Suprapubic skin (tissue), 4 donors: ENCODE measurements at regions not wholly inside any gene's neighbourhood (a gene's known extent, or its start where the extent isn't known, plus 50 kb on each side); places are given as distances from the start of the nearest gene placed in this dataset.

Experiments
- DNase-seq, 2 donors: peaks; one replicate each; pipeline ENCODE4 v3.0.0-alpha.2; 2019; ENCODE audit warnings: low spot score in 2 of 2
- H3K27ac ChIP-seq: fragments of 200-600 bp; sonication (generic); one replicate; pipeline ENCODE4 v1.5.1; 2019
- H3K27me3 ChIP-seq: fragments of 200-600 bp; sonication (generic); one replicate; pipeline ENCODE4 v1.5.1; 2019
- H3K36me3 ChIP-seq: fragments of 200-600 bp; sonication (generic); one replicate; pipeline ENCODE4 v1.5.1; 2019
- H3K4me1 ChIP-seq: fragments of 200-600 bp; sonication (generic); one replicate; pipeline ENCODE4 v1.5.1; 2019
- H3K4me3 ChIP-seq: fragments of 200-600 bp; sonication (generic); one replicate; pipeline ENCODE4 v1.5.1; 2019; ENCODE audit warnings: mild to moderate bottlenecking
- H3K9me3 ChIP-seq: fragments of 200-600 bp; sonication (generic); one replicate; pipeline ENCODE4 v1.5.1; 2019
- EP300 ChIP-seq: sonication (generic); formaldehyde crosslinking; IDR thresholded peaks from one replicate; pipeline ENCODE4 v1.6.1; 2017; ENCODE audit warnings: antibody characterized with exemption
- POLR2A ChIP-seq, 2 donors: fragments of 450-650 bp; IDR thresholded peaks; one replicate each; pipeline ENCODE4 v1.6.1; 2017; ENCODE audit warnings: antibody characterized with exemption in 2 of 2, mild to moderate bottlenecking in 2 of 2, moderate library complexity in 2 of 2
- POLR2AphosphoS5 ChIP-seq, 3 donors: sonication (generic); formaldehyde crosslinking; IDR thresholded peaks; one replicate each; pipeline ENCODE4 v1.6.1; 2017; ENCODE audit warnings: antibody characterized with exemption in 3 of 3
- WGBS: methylation state at CpG from one replicate; pipeline ENCODE4 v1.1.5; 2018; 5-methylcytosine and 5-hydroxymethylcytosine counted together
- TF ChIP-seq, protein P1 (sequence below), 2 donors: fragments of 200-600 bp in 1 of 2; fragments of 450-650 bp in 1 of 2; sonication (generic) in 1 of 2; IDR thresholded peaks; one replicate each; pipeline ENCODE4 v1.5.1; 2016 to 2019; ENCODE audit warnings: antibody characterized with exemption in 2 of 2, mild to moderate bottlenecking in 1 of 2, moderate library complexity in 1 of 2

DNA sequence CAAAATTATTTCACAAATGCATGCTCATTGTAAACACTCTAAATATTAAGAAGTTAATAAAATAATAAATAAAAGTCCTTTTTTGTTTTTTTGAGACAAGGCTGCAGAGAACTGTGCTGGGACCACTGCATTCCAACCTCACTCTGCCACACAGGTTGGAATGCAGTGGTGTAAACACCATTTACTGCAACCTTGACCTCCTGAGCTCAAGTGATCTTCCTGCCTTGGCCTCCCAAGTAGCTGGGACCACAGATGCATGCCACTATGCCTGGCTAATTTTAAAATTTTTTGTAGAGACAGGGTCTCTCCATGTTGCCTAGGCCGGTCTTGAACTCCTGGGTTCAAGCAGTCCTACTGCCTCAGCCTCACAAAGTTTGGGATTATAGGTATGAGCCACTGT is 578.4 kb downstream of the ZIC1 start:
- DNase-seq = no peak
- H3K4me1 ChIP-seq = no peaks in the 10 kb centered on the region
- no peaks in the 10 kb centered on the region for H3K9me3 ChIP-seq
- no peaks in the 10 kb centered on the region for H3K27me3 ChIP-seq
- WGBS = 80% methylated on average over 1 of the region's 1 CpG
- H3K36me3 ChIP-seq = no peaks in the 10 kb centered on the region
- no peak for TF ChIP-seq EP300
- TF ChIP-seq POLR2A (IDR thresholded peaks at IDR 0.05) = no peak
- TF ChIP-seq, protein P1, sequence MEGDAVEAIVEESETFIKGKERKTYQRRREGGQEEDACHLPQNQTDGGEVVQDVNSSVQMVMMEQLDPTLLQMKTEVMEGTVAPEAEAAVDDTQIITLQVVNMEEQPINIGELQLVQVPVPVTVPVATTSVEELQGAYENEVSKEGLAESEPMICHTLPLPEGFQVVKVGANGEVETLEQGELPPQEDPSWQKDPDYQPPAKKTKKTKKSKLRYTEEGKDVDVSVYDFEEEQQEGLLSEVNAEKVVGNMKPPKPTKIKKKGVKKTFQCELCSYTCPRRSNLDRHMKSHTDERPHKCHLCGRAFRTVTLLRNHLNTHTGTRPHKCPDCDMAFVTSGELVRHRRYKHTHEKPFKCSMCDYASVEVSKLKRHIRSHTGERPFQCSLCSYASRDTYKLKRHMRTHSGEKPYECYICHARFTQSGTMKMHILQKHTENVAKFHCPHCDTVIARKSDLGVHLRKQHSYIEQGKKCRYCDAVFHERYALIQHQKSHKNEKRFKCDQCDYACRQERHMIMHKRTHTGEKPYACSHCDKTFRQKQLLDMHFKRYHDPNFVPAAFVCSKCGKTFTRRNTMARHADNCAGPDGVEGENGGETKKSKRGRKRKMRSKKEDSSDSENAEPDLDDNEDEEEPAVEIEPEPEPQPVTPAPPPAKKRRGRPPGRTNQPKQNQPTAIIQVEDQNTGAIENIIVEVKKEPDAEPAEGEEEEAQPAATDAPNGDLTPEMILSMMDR (IDR thresholded peaks at IDR 0.05) = no peak
- H3K4me3 ChIP-seq = no peak overlapping the region
- H3K27ac ChIP-seq = no peak overlapping the region

DNA sequence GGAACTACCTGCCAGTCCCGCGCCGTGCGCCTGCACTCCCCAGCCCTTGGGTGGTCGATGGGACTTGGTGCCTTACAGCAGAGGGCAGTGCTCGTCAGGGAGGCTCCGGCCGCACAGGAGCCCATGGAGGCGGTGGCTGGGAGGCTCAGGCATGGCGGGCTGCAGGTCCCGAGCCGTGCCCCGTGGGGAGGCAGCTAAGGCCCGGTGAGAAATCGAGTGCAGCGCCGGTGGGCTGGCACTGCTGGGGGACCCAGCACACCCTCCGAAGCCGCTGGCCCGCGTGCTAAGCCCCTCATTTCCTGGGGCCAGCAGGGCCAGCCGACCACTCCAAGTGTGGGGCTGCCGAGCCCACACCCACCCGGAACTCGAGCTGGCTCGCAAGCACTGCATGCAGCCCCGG is 580.2 kb downstream of the ZIC1 start:
- DNase-seq = no peak
- no peak overlapping the region for H3K4me3 ChIP-seq
- WGBS = no CpG with 5 or more reads among the region's 27 CpGs
- no peaks in the 10 kb centered on the region for H3K27me3 ChIP-seq
- H3K36me3 ChIP-seq = no peaks in the 10 kb centered on the region
- TF ChIP-seq, protein P1 (IDR thresholded peaks at IDR 0.05) = no peak
- TF ChIP-seq POLR2A (IDR thresholded peaks at IDR 0.05) (no peak), POLR2AphosphoS5 (IDR thresholded peaks at IDR 0.05) (no peak), EP300 (no peak)
- H3K4me1 ChIP-seq = no peaks in the 10 kb centered on the region
- H3K9me3 ChIP-seq = no peaks in the 10 kb centered on the region
- H3K27ac ChIP-seq = no peak overlapping the region

DNA sequence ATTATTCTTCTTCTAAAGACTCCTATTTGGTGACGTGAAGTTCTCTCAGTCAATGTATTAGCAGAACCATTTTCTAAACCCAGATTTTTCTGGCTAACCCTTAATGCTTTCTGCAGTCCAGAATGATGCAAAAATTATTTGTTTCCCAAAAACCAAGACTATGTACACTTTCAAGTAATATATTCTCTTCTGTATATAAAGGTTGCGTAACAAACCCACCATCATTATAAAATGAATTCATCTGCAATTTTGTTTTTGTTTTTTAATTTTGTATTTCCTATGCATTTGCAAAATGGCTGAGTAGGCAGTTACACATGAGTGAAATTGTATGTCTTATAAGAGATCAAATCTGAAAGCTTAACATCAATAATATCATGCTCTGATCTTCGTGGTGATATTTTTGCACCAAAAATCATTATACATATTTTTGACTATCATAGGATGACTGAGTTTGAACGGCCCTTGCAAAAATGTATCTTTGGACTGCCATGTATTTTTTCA is 593.6 kb downstream of the ZIC1 start:
- H3K27ac ChIP-seq = no peak overlapping the region
- DNase-seq = no peak
- no peak overlapping the region for H3K4me3 ChIP-seq
- no peaks in the 10 kb centered on the region for H3K4me1 ChIP-seq
- H3K36me3 ChIP-seq = no peaks in the 10 kb centered on the region
- H3K27me3 ChIP-seq = no peaks in the 10 kb centered on the region
- TF ChIP-seq POLR2A (IDR thresholded peaks at IDR 0.05) = no peak
- TF ChIP-seq POLR2AphosphoS5 (IDR thresholded peaks at IDR 0.05) = no peak
- TF ChIP-seq EP300 = no peak
- TF ChIP-seq, protein P1 (IDR thresholded peaks at IDR 0.05) = no peak
- 90% methylated on average over 4 of the region's 4 CpGs for WGBS
- no peaks in the 10 kb centered on the region for H3K9me3 ChIP-seq

DNA sequence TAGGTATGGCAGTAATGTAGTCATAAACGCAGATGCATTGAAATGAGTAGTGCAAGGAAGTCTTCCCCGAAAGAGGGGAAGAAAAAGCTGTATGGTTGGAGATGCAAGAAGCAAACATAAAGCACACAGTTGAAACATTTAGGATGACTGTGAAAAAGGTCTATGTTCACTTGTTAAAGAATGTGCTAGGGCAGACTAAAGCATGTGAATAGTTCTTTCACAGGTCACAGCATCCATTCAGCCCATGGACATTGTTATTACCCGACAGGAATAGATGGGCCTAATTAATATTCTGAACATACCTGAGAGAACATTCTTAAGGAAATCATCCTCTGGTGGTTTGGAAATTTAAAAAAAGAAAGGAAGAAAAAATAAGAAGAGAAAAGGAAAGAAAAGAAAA is 595.2 kb downstream of the ZIC1 start:
- H3K9me3 ChIP-seq = no peaks in the 10 kb centered on the region
- DNase-seq = no peak
- TF ChIP-seq POLR2AphosphoS5 (IDR thresholded peaks at IDR 0.05) (no peak), EP300 (no peak), POLR2A (IDR thresholded peaks at IDR 0.05) (no peak)
- TF ChIP-seq, protein P1 (IDR thresholded peaks at IDR 0.05) = no peak
- 74% methylated on average over 3 of the region's 3 CpGs for WGBS
- no peaks in the 10 kb centered on the region for H3K4me1 ChIP-seq
- H3K36me3 ChIP-seq = no peaks in the 10 kb centered on the region
- no peaks in the 10 kb centered on the region for H3K27me3 ChIP-seq
- H3K27ac ChIP-seq = no peak overlapping the region
- H3K4me3 ChIP-seq = no peak overlapping the region

DNA sequence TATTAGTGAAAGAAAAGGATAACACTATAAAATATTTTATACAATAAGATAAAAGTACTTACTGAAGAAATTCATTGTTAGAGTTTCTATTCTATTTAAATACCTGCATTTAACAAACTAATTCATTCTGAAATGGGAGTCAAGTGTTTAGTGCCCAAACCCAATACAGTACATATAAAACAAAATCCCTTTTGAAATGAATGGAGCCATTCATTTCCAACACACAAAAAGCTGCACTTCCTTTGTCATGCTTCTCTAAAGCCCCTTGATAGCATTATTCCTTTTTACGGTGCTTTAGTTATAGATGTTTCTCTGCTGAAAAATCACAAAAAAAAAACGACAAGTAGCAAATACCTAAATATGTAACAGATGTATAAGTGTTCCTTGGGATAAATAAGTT is 596.3 kb downstream of the ZIC1 start:
- no peak overlapping the region for H3K4me3 ChIP-seq
- 53% methylated on average over 2 of the region's 2 CpGs for WGBS
- H3K9me3 ChIP-seq = no peaks in the 10 kb centered on the region
- TF ChIP-seq, protein P1 (IDR thresholded peaks at IDR 0.05) = no peak
- no peak for TF ChIP-seq EP300
- no peak for TF ChIP-seq POLR2A (IDR thresholded peaks at IDR 0.05)
- no peak for TF ChIP-seq POLR2AphosphoS5 (IDR thresholded peaks at IDR 0.05)
- H3K36me3 ChIP-seq = no peaks in the 10 kb centered on the region
- no peak for DNase-seq
- H3K27ac ChIP-seq = no peak overlapping the region
- no peaks in the 10 kb centered on the region for H3K4me1 ChIP-seq
- no peaks in the 10 kb centered on the region for H3K27me3 ChIP-seq
